Prostate gland (tissue), 2 donors: ENCODE measurements at regions not wholly inside any gene's neighbourhood (a gene's known extent, or its start where the extent isn't known, plus 50 kb on each side); places are given as distances from the start of the nearest gene placed in this dataset.

Experiments
- POLR2A ChIP-seq: fragments of 450-650 bp; IDR thresholded peaks from one replicate; pipeline ENCODE4 v1.6.1; 2016; ENCODE audit warnings: antibody characterized with exemption, mild to moderate bottlenecking
- TF ChIP-seq, protein P1 (sequence below), 4 experiments: fragments of 200-600 bp in 2 of 4; fragments of 450-650 bp in 2 of 4; sonication (generic) in 2 of 4; IDR thresholded peaks; 1 replicate in 3 of 4; 2 replicates in 1 of 4; pipeline ENCODE4 v1.5.1; 2016 to 2019; ENCODE audit warnings: antibody characterized with exemption in 4 of 4, mild to moderate bottlenecking in 2 of 4, moderate library complexity in 2 of 4

DNA sequence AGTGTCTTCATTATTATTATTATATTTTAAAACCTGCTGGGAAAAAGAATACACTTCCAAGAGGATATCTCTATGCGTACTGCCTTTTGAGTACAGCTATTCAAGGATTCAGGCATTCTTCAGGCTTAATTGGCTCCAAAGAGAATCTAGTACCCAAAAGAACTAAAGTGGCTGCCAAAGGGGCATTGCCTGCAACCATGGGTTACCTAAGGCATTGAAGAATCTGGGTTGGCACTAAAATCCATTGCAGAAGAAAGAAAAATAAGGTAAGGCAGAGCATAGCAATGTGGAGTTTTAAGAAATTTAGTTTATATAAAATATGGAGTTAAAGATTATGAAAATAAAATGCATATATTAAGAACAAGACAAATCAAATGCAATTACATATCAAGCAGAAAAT lies 223.5 kb downstream of the TMEM161B start:
- no peak for TF ChIP-seq POLR2A
- TF ChIP-seq, protein P1, sequence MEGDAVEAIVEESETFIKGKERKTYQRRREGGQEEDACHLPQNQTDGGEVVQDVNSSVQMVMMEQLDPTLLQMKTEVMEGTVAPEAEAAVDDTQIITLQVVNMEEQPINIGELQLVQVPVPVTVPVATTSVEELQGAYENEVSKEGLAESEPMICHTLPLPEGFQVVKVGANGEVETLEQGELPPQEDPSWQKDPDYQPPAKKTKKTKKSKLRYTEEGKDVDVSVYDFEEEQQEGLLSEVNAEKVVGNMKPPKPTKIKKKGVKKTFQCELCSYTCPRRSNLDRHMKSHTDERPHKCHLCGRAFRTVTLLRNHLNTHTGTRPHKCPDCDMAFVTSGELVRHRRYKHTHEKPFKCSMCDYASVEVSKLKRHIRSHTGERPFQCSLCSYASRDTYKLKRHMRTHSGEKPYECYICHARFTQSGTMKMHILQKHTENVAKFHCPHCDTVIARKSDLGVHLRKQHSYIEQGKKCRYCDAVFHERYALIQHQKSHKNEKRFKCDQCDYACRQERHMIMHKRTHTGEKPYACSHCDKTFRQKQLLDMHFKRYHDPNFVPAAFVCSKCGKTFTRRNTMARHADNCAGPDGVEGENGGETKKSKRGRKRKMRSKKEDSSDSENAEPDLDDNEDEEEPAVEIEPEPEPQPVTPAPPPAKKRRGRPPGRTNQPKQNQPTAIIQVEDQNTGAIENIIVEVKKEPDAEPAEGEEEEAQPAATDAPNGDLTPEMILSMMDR (IDR thresholded peaks at IDR 0.05): no peak
